OCI-LY1 (cell line): ENCODE measurements at regions not wholly inside any gene's neighbourhood (a gene's known extent, or its start where the extent isn't known, plus 50 kb on each side); places are given as distances from the start of the nearest gene placed in this dataset.

Source experiments
- H2AFZ ChIP-seq: fragments of 200-600 bp; sonication (generic), shearing (Covaris generic); 2 replicates; pipeline ENCODE4 v1.6.0; 2014; ENCODE audit warnings: antibody characterized with exemption, mild to moderate bottlenecking, low read length
- H3F3A ChIP-seq: fragments of 200-600 bp; sonication (generic), shearing (Covaris generic); 2 replicates; pipeline ENCODE4 v1.6.0; 2014; ENCODE audit warnings: mild to moderate bottlenecking, antibody characterized with exemption, low read length, moderate library complexity; ENCODE audit not compliant: insufficient read depth
- H3K27ac ChIP-seq: fragments of 200-600 bp; sonication (generic); 2 replicates; pipeline ENCODE4 v1.5.1; 2014; ENCODE audit warnings: low read length, mixed run types, mild to moderate bottlenecking, low read depth; ENCODE audit not compliant: poor library complexity, severe bottlenecking
- H3K27me3 ChIP-seq: fragments of 200-600 bp; sonication (generic); 2 replicates; pipeline ENCODE4 v1.6.0; 2014; ENCODE audit warnings: antibody characterized with exemption, mild to moderate bottlenecking, low read length, moderate library complexity; ENCODE audit not compliant: insufficient read depth
- H3K36me3 ChIP-seq: fragments of 200-600 bp; sonication (generic); 2 replicates; pipeline ENCODE4 v1.6.1; 2014; ENCODE audit warnings: mild to moderate bottlenecking, antibody characterized with exemption, low read length, moderate library complexity, mixed read lengths; ENCODE audit not compliant: insufficient read depth
- H3K4me1 ChIP-seq: fragments of 200-600 bp; sonication (generic); 2 replicates; pipeline ENCODE4 v1.5.1; 2014; ENCODE audit warnings: mild to moderate bottlenecking, low read length, moderate library complexity; ENCODE audit not compliant: insufficient read depth, severe bottlenecking
- H3K4me2 ChIP-seq: fragments of 200-600 bp; sonication (generic), shearing (Covaris generic); 2 replicates; pipeline ENCODE4 v1.6.1; 2014; ENCODE audit warnings: low read length
- H3K4me3 ChIP-seq: fragments of 200-600 bp; sonication (generic); 2 replicates; pipeline ENCODE4 v1.5.1; 2014; ENCODE audit warnings: low read length, low read depth, mild to moderate bottlenecking, mixed read lengths; ENCODE audit not compliant: poor library complexity, severe bottlenecking
- H3K79me2 ChIP-seq: fragments of 200-600 bp; shearing (Covaris generic); 2 replicates; pipeline ENCODE4 v1.6.1; 2016; ENCODE audit warnings: mixed run types, low read length, mixed read lengths; ENCODE audit not compliant: insufficient read depth
- H3K9ac ChIP-seq: fragments of 200-600 bp; sonication (generic), shearing (Covaris generic); 2 replicates; pipeline ENCODE4 v1.6.1; 2014; ENCODE audit warnings: mild to moderate bottlenecking, low read length, mixed read lengths
- H3K9me2 ChIP-seq: fragments of 200-600 bp; sonication (generic), shearing (Covaris generic); 2 replicates; pipeline ENCODE4 v1.6.1; 2014; ENCODE audit warnings: low read depth, mild to moderate bottlenecking, low read length, mixed read lengths
- H3K9me3 ChIP-seq: fragments of 200-600 bp; shearing (Covaris generic); 2 replicates; pipeline ENCODE4 v1.6.1; 2014; ENCODE audit warnings: low read length, mixed read lengths
- H4K20me1 ChIP-seq: fragments of 200-600 bp; sonication (generic), shearing (Covaris generic); 2 replicates; pipeline ENCODE4 v1.6.0; 2016; ENCODE audit warnings: mild to moderate bottlenecking, low read length; ENCODE audit not compliant: insufficient read depth
- EZH2 ChIP-seq: fragments of 200-600 bp; sonication (generic), shearing (Covaris generic); IDR thresholded peaks from 2 replicates; pipeline ENCODE4 v1.8.0; 2017; ENCODE audit warnings: borderline replicate concordance, mixed run types, mild to moderate bottlenecking, antibody characterized with exemption, low read length, moderate library complexity, mixed read lengths
- TF ChIP-seq, protein P1 (sequence below): fragments of 200-600 bp; sonication (generic), shearing (Covaris generic); IDR thresholded peaks from 2 replicates; pipeline ENCODE4 v1.5.1; 2017; ENCODE audit warnings: mild to moderate bottlenecking, antibody characterized with exemption, low read length, moderate library complexity, mixed read lengths

DNA sequence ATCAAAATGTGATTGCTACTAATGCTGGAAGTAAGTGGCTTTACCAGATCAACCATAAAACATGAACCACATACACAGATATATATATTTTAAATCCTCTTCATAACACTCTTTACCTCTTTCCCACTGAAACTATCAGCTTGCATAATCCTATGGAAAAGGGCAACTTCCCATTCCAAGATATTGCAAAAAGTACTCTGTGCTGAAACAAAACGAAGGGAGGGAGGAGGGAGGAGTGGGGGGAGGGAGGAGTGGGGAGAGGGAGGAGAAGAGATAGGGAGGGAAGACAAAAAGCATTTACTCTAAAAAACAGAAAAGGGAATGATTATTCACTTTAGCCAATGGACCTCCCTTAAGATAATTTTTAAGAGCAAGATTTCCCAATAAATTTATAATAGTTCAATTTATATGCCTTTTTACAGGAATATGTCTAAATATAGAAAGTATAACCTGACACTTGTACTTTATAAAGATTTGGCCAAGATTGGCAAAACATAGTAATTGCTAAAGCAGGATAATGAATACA lies 344.8 kb upstream of the NFE2L3 start:
- Histone ChIP-seq H3K9me2 (no peaks in the 10 kb centered on the region), H3K4me2 (no peak overlapping the region), H3K4me3 (no peak overlapping the region), H3K9me3 (no peaks in the 10 kb centered on the region), H3F3A (no peaks in the 10 kb centered on the region), H3K4me1 (no peaks in the 10 kb centered on the region), H3K27me3 (no peaks in the 10 kb centered on the region), H3K79me2 (no peaks in the 10 kb centered on the region), H3K9ac (no peak overlapping the region), H3K36me3 (no peaks in the 10 kb centered on the region), H4K20me1 (no peaks in the 10 kb centered on the region), H3K27ac (no peak overlapping the region), H2AFZ (no peak overlapping the region)
- TF ChIP-seq, protein P1, sequence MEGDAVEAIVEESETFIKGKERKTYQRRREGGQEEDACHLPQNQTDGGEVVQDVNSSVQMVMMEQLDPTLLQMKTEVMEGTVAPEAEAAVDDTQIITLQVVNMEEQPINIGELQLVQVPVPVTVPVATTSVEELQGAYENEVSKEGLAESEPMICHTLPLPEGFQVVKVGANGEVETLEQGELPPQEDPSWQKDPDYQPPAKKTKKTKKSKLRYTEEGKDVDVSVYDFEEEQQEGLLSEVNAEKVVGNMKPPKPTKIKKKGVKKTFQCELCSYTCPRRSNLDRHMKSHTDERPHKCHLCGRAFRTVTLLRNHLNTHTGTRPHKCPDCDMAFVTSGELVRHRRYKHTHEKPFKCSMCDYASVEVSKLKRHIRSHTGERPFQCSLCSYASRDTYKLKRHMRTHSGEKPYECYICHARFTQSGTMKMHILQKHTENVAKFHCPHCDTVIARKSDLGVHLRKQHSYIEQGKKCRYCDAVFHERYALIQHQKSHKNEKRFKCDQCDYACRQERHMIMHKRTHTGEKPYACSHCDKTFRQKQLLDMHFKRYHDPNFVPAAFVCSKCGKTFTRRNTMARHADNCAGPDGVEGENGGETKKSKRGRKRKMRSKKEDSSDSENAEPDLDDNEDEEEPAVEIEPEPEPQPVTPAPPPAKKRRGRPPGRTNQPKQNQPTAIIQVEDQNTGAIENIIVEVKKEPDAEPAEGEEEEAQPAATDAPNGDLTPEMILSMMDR, result no peak
- TF ChIP-seq EZH2, result no peak

DNA sequence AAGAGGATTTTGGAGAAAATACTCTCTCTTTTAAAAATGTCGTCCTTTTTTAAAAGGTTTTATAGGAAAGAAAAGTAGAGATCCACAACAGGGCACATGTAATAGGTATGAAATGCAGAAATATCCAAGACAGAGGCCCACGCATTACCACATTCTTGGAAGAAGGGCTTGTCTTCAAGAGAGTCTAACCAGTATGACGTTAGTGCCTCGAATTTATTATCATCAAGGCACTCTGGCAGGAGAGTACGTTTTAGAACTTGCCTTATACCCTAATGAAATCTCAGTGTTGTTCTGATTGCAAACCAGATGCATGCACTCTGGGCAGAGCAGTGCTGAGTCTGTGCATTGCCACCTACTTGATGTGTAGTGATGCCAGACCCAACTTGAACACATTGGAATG lies 342.6 kb upstream of the NFE2L3 start:
- Histone ChIP-seq H3K9me3 (no peaks in the 10 kb centered on the region), H3K27me3 (no peaks in the 10 kb centered on the region)

DNA sequence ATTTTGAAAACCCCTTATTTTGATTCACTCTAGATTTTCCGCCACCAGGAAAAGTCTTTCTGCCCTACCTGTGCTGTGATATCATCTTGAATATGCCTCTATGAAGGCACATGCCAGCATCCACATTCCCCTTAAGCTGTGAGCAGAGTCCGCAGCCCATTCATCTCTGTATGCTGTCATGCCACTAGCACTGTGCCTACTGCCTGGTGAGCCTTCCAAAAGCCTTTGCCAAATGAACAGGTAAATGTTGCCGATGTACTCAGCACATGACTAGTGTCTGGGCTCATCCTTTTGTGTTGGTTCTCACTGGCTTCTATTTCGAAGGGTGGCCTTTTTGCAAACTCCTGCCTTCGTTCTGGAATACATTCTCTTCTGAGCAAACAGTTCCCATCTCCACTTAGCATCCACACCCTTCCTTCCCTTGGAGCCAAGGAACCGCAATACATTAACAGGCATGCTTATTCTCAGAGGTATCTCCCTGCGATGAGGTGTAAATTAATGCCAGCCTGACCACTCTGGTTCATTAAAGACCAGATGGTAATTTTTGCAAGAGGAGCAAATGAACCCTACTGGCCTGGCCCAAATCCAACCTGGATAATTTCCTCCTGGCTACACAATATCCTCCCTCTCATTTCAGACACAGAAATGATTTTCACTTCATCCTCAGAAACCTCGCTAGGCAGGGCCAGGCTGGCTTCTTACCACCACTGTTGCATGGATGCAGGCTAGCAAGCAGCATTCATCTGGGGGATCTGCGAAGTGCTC lies 339.7 kb upstream of the NFE2L3 start:
- no peaks in the 10 kb centered on the region for H4K20me1 ChIP-seq
- no peaks in the 10 kb centered on the region for H3K9me2 ChIP-seq
- TF ChIP-seq EZH2, result no peak
- TF ChIP-seq, protein P1, result no peak
- no peak overlapping the region for H2AFZ ChIP-seq
- H3K4me3 ChIP-seq, result no peak overlapping the region
- H3F3A ChIP-seq, result no peaks in the 10 kb centered on the region
- no peaks in the 10 kb centered on the region for H3K27me3 ChIP-seq
- H3K79me2 ChIP-seq, result no peaks in the 10 kb centered on the region
- no peaks in the 10 kb centered on the region for H3K9me3 ChIP-seq
- no peak overlapping the region for H3K4me2 ChIP-seq
- H3K4me1 ChIP-seq, result no peaks in the 10 kb centered on the region
- no peak overlapping the region for H3K27ac ChIP-seq
- no peaks in the 10 kb centered on the region for H3K36me3 ChIP-seq
- H3K9ac ChIP-seq, result no peak overlapping the region

More for the DNA sequence above, 342.6 kb upstream of the NFE2L3 start:
- no peak overlapping the region for H2AFZ ChIP-seq
- TF ChIP-seq, protein P1, result no peak
- no peak for TF ChIP-seq EZH2
- H3K4me3 ChIP-seq, result no peak overlapping the region
- H4K20me1 ChIP-seq, result no peaks in the 10 kb centered on the region
- no peaks in the 10 kb centered on the region for H3K4me1 ChIP-seq
- H3K27ac ChIP-seq, result no peak overlapping the region
- H3F3A ChIP-seq, result no peaks in the 10 kb centered on the region
- no peak overlapping the region for H3K9ac ChIP-seq
- H3K4me2 ChIP-seq, result no peak overlapping the region
- no peaks in the 10 kb centered on the region for H3K36me3 ChIP-seq
- no peaks in the 10 kb centered on the region for H3K9me2 ChIP-seq
- no peaks in the 10 kb centered on the region for H3K79me2 ChIP-seq
